Mammary epithelial cell (primary cell): ENCODE measurements at regions not wholly inside any gene's neighbourhood (a gene's known extent, or its start where the extent isn't known, plus 50 kb on each side); places are given as distances from the start of the nearest gene placed in this dataset.

Source experiments
- CTCF ChIP-seq, 2 donors: IDR thresholded peaks in 1 of 2; conservative IDR thresholded peaks in 1 of 2; 2 replicates each; pipeline ENCODE4 v1.5.1; 2011 to 2012; ENCODE audit warnings: inconsistent platforms in 2 of 2, low read length in 2 of 2, mild to moderate bottlenecking in 2 of 2, control low read depth in 1 of 2, low read depth in 1 of 2; ENCODE audit not compliant: insufficient read depth in 1 of 2; ENCODE audit errors: extremely low read depth in 1 of 2
- EZH2 ChIP-seq: IDR thresholded peaks from 2 replicates; pipeline ENCODE4 v1.6.1; 2012; ENCODE audit warnings: low read length, inconsistent platforms, borderline replicate concordance

DNA sequence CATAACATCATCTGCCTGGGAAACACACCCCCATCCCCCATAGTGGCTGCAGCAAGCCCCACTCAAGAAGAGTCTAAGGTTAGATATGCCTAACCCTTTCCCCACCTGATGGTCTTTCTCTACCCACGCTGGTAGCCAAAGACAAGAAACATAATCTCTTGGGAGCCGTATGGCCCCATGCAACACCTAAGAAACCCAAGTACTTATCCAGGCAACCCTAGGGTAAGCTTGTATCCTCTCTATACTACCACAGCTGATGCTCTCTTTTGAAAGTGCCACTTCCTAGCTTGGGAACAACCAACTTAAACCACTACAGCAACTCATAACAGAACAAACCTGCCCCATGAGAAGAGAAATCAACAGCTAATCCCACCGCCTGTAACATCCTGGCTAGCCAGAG is 161.1 kb downstream of the MSN start:
- TF ChIP-seq CTCF (conservative IDR thresholded peaks at IDR 0.05 in 1 of 2, IDR thresholded peaks at IDR 0.05 in 1 of 2; ENCODE audit: extremely low read depth in 1 of 2, insufficient read depth in 1 of 2, low read depth in 1 of 2, low read length in 2 of 2) = no peak
- TF ChIP-seq EZH2 = no peak
